HEK293T (cell line): ENCODE measurements at regions not wholly inside any gene's neighbourhood (a gene's known extent, or its start where the extent isn't known, plus 50 kb on each side); places are given as distances from the start of the nearest gene placed in this dataset.
"Not testable (repeated sequence)": the region's sequence is repeated elsewhere in the genome, so short reads cannot be mapped to it uniquely, and the experiment has no call there.

Experiments used
- CTCF ChIA-PET: fragments of 350-600 bp; formaldehyde crosslinking; extraction: SDS; loops from one replicate; lab custom pipeline; 2021; ENCODE audit warnings: antibody characterized with exemption, inconsistent platforms; lab: Yijun Ruan, JAX
- POLR2A ChIA-PET: fragments of 350-600 bp; formaldehyde crosslinking; extraction: SDS; loops from one replicate; lab custom pipeline; 2020; ENCODE audit warnings: antibody characterized with exemption, inconsistent platforms; lab: Yijun Ruan, JAX
- DNase-seq: peaks from one replicate; pipeline ENCODE4 v3.0.0; 2012; ENCODE audit warnings: mixed read lengths; ENCODE audit errors: extremely low spot score
- BHLHE40 ChIP-seq: fragments of 450-650 bp; IDR thresholded peaks from 2 replicates; pipeline ENCODE4 v1.6.1; 2016; ENCODE audit warnings: mild to moderate bottlenecking, moderate library complexity, borderline replicate concordance
- CTBP1 ChIP-seq: fragments of 450-650 bp; IDR thresholded peaks from 2 replicates; pipeline ENCODE4 v1.6.1; 2016; ENCODE audit warnings: borderline replicate concordance
- ELF4 ChIP-seq: fragments of 450-650 bp; IDR thresholded peaks from 2 replicates; pipeline ENCODE4 v1.6.1; 2017; ENCODE audit warnings: antibody characterized with exemption
- FOXA1 ChIP-seq: fragments of 450-650 bp; IDR thresholded peaks from 2 replicates; pipeline ENCODE4 v1.6.1; 2016; ENCODE audit warnings: mild to moderate bottlenecking
- FOXM1 ChIP-seq: fragments of 450-650 bp; IDR thresholded peaks from 2 replicates; pipeline ENCODE4 v1.6.1; 2017; ENCODE audit warnings: mild to moderate bottlenecking, borderline replicate concordance
- L3MBTL2 ChIP-seq: fragments of 450-650 bp; conservative IDR thresholded peaks from 2 replicates; pipeline ENCODE4 v1.6.1; 2016; ENCODE audit warnings: mild to moderate bottlenecking
- LEF1 ChIP-seq: fragments of 450-650 bp; IDR thresholded peaks from 2 replicates; pipeline ENCODE4 v1.6.1; 2017; ENCODE audit warnings: mild to moderate bottlenecking, borderline replicate concordance
- NFRKB ChIP-seq: fragments of 450-650 bp; IDR thresholded peaks from 2 replicates; pipeline ENCODE4 v1.6.1; 2016; ENCODE audit warnings: mild to moderate bottlenecking, moderate library complexity
- PKNOX1 ChIP-seq: fragments of 450-650 bp; IDR thresholded peaks from 2 replicates; pipeline ENCODE4 v1.6.1; 2016
- SP1 ChIP-seq: fragments of 450-650 bp; IDR thresholded peaks from 2 replicates; pipeline ENCODE4 v1.6.1; 2017

GRCh38 chr14:89096946-89097345 is 272.5 kb downstream of the TTC8 start:
- ChIA-PET CTCF (interaction anchor here (0.6 kb wide), 1 partner anchor 309 kb away, joined by 11 read pairs; no protein-coding TSS in a partner anchor), POLR2A (no interaction called here)
- DNase-seq: no peak
- TF ChIP-seq SP1 (no peak), ELF4 (no peak), FOXM1 (no peak), LEF1 (no peak), PKNOX1 (no peak), NFRKB (no peak)

GRCh38 chr14:89098254-89098653 is 273.8 kb downstream of the TTC8 start:
- no peak for TF ChIP-seq BHLHE40
- TF ChIP-seq L3MBTL2: no peak
- no peak for TF ChIP-seq FOXA1
- TF ChIP-seq CTBP1: no peak
- no peak for TF ChIP-seq NFRKB
- no peak for TF ChIP-seq ELF4
- no peak for DNase-seq
- POLR2A ChIA-PET: no interaction called here
- CTCF ChIA-PET: interaction anchor here (0.6 kb wide), 1 partner anchor 60 kb away, joined by 3 read pairs; no protein-coding TSS in a partner anchor

DNA sequence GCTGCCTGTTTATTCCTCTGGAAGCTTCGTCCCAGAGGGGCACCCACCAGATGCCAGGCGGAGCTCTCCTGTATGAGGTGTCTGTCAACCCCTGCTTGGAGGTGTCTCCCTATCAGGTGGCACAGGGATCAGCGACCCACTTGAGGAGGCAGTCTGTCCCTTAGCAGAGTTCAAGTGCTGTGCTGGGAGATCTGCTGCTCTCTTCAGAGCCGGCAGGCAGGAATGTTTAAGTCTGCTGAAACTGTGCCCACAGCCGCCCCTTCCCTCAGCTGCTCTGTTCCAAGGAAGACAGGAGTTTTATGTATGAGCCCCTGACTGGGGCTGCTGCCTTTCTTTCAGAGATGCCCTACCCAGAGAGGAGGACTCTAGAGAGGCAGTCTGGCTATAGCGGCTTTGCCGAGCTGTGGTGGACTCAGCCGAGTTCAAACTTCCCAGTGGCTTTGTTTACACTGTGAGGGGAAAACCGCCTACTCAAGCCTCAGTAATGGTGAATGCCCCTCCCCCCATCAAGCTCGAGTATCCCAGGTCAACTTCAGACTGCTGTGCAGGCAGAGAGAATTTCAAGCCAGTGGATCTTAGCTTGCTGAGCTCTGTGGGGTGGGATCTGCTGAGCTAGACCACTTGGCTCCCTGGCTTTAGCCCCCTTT is 279.8 kb downstream of the TTC8 start:
- CTCF ChIA-PET, DNase-seq, POLR2A ChIA-PET: not testable (repeated sequence)

GRCh38 chr14:89104861-89105260 is 280.4 kb downstream of the TTC8 start:
- POLR2A ChIA-PET, CTCF ChIA-PET, DNase-seq: not testable (repeated sequence)
